ENCODE measurements at regions not wholly inside any gene's neighbourhood (a gene's known extent, or its start where the extent isn't known, plus 50 kb on each side); places are given as distances from the start of the nearest gene placed in this dataset.
"Not testable (repeated sequence)": the region's sequence is repeated elsewhere in the genome, so short reads cannot be mapped to it uniquely, and the experiment has no call there.

DNA sequence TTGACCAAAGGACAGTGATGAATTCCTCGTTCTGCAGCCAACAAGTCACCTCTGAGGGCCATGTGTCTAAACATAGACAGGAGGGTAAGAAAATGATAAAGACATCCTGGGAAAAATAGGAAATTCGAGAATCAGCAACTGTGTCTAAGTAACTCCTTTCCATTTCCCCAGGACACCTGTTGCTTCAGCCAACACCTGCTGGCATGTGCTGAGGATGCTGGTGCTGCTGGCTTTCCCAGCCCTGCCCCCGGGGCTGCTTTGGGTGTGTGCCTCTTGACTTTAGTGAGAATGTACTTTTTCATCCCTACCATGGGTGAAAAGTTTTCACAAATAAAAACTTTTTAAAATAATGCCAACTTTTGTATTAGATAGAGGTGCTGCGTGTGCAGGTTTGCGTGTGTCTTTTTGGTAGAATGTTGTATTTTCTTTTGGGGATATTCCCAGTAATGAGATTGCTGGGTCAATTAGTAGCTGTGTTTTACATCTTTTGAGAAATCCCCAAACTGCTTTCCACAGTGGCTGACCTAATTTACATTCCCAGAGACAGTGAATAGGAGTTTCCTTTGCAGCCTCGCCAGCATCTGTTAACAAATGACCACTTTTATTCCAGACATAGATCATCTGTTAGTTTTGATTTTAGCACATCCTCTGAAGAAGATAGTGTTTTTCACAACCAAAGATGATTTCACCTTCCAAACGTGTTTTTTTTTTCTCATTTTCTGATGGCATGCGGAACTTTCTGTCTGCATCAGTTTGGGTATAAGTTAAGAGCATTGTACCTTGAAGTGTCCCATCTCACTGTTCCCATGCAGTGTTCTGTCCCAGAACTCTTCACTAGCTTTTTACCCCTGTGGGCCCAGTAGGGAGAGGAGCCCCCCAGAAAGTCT lies 104.2 kb upstream of the ACBD5 start:
- DNase-seq (ENCODE audit: low read depth) = no peak

- DNase-seq (ENCODE audit: low read depth) = no peak
Observed at GRCh38 chr10:27341001-27341400, 100.4 kb upstream of the ACBD5 start.

- not testable (repeated sequence) for DNase-seq (ENCODE audit: low read depth)
Observed at GRCh38 chr10:27335246-27335645, 94.6 kb upstream of the ACBD5 start.

DNA sequence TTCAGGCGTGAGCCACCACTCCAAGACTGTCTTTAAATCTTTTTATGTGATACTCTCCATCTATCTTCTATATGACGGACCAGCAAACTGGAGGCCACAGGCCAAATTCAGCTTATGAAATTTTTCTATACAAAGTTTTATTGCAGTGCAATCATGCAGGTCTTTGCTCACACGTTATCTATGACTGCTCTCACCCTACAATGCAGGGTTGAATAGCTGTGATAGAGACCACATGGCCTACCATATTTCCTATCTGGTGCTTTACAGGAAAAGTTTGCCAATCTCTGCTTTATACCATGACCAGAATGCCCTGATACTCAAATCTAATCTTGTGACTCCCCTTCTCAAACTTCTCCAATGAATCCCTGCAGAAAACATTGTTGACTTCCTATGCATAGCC lies 89.5 kb upstream of the ACBD5 start:
- DNase-seq (ENCODE audit: low read depth) = no peak

DNA sequence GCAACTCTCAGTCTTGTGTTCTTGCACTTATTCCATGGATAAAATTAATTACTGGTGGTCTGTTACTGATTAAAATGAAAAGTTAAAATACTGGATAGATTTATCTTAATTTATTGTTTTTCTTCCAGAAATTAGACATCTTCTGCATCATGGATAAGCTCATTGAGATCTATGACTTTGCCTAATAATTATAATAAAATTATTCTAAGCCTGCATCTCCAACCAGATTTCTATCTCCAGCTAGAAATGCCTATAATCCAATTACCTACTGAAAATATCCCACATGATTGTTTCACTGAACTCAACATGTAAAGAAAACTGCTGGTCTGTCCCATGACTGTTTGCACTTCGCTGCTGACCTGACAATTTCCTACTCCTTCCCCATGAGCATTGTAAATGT lies 88.3 kb upstream of the ACBD5 start:
- no peak for DNase-seq (ENCODE audit: low read depth)

DNA sequence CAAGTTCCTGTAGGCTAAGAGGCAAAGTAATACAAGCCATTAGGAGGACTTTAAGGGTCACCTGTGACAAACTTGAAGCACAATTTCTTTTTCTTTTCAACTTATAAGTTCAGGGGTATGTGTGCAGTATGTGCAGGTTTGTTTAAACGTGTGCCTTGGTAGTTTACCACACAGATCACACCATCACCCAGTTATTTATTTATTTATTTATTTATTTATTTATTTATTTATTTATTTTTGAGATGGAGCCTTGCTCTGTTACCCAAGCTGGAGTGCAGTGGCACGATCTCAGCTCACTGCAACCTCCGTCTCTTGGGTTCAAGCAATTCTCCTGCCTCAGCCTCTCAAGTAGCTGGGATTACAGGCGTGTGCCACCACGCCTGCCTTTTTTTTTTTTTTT lies 86.2 kb upstream of the ACBD5 start:
- DNase-seq (ENCODE audit: low read depth) = not testable (repeated sequence)

- DNase-seq (ENCODE audit: low read depth) = no peak
Observed at GRCh38 chr10:27319752-27320431, 79.3 kb upstream of the ACBD5 start.

GRCh38 chr10:27319139-27319538 lies 78.5 kb upstream of the ACBD5 start:
- DNase-seq (ENCODE audit: low read depth) = not testable (repeated sequence)

DNA sequence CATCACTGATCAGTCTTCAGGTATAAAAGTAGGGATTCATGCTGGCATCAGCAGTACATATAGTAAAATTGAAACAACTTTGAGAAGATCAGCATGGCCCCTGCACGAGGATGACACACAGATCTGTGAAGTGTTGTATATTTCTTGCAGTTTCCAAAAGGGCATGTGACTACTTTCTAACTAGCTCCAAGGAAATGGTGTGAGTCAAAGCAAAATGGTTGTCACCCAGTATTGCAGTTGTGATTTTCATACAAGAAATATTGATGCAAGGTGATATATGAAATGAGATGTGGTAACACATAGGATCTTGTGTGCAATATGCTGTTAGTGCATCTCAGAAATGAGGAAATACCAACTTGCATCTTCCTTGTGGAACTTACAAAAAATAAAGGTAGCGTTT lies 74.5 kb upstream of the ACBD5 start:
- DNase-seq (ENCODE audit: low read depth) = not testable (repeated sequence)

- not testable (repeated sequence) for DNase-seq (ENCODE audit: low read depth)
Observed at GRCh38 chr10:27313586-27313985, 73.0 kb upstream of the ACBD5 start.

DNA sequence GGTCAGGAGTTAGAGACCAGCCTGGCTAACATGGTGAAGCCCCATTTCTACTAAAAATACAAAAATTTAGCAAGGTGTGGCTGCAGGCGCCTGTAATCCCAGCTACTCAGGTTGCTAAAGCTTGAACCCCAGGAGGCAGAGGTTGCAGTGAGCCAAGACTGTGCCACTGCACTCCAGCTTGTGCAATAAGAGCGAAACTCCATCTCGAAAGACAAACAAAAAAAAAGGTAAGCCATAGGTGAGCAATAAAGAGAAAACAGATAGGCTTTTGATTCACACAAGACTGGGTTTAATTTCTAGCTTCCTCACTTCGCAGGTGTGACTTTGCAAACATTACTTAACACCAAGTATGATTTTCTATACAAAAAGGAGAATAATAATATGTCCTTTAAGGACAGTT lies 72.3 kb upstream of the ACBD5 start:
- no peak for DNase-seq (ENCODE audit: low read depth)

GRCh38 chr10:27311809-27312208 lies 71.2 kb upstream of the ACBD5 start:
- not testable (repeated sequence) for DNase-seq (ENCODE audit: low read depth)

DNA sequence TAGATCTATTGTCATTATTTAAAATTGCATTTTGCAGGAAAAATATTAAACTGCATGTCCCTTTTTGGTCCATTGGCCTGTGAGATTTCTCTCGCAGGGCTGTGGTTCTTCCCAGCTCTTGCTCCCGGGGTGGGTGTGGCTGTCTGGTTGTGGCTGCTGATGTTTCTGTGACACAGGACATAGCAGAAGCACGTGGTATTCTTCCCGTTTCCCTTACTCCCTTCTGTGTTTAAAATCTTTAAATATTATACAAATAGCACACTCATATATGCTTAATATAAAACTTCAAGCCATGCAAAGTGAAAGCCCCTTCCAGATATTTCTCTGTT lies 57.9 kb upstream of the ACBD5 start:
- not testable (repeated sequence) for DNase-seq (ENCODE audit: low read depth)

DNA sequence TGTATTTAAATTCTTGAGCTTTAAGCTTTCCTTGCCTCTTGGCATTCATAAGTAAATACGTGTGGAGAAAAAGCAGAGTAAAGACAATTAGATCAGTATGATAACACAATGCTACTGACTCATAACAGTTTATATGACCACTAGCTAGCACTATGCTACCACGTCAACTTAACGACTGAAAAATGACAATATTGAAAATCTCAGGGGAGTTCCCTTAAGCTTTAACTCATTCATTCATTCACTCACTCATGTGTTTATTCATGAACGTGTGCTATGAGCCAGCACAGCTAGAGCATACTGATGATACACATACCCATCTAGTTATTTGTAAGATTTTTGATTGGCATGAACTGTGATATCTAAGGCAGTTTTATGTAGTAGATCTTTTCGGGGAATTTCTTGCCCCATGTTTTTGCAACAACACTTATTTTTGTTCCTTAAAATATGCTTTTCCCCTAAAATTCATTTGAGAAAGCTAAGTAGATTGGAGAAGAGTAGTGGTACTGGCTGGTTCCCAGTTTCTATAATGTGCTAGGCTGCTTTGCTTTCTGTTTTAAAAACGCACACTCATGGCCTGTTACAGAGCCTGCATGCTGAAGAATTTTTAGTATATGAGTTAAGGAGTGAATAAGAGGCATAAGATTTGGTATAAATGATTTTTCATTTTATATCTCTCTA lies 57.4 kb upstream of the ACBD5 start:
- DNase-seq (ENCODE audit: low read depth) = no peak

- DNase-seq (ENCODE audit: low read depth) = not testable (repeated sequence)
Observed at GRCh38 chr10:27296285-27296684, 55.7 kb upstream of the ACBD5 start.

DNA sequence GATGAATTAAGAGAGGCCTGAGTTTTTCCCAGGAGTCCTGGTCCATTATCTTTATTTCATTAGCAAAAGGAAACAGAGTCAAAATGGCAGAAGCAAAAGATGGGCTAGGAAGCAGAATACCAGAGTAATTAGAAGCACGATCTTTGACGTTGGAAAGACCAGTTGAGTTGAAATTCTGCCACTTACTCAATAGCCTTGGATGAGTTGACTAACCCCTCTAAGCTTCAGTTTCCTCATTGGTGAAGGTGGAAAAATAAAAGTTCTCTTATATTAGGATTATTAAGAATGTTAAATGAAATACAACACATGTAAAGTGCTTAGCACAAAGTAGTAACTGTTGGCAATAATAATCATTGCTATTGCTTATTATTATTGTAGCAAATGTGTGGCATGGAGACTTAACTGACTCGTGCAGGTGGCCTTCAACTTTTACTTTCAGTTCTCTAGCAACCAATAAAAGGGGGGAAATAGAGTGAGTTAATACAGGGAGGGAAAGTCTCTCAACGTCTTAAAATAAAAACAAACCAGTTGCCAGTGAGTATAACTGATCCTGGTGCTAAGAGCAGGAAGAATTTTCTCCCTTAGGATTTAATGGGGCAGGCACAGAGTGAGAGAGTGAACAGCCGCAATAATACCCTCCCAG lies 50.8 kb upstream of the ACBD5 start:
- not testable (repeated sequence) for DNase-seq (ENCODE audit: low read depth)

Measured in T-helper 22 cell (primary cell).